BE2C (cell line): ENCODE measurements at regions not wholly inside any gene's neighbourhood (a gene's known extent, or its start where the extent isn't known, plus 50 kb on each side); places are given as distances from the start of the nearest gene placed in this dataset.

Source experiments
- DNase-seq: peaks from one replicate; pipeline ENCODE4 v3.0.0-alpha.2; 2020
- H3K27me3 ChIP-seq: fragments of 250-450 bp; sonication (Bioruptor Pico); 2 replicates; pipeline ENCODE4 v1.5.1; 2020; ENCODE audit warnings: mild to moderate bottlenecking
- H3K36me3 ChIP-seq: fragments of 250-450 bp; sonication (Bioruptor Pico); 2 replicates; pipeline ENCODE4 v1.5.1; 2020; ENCODE audit warnings: mild to moderate bottlenecking
- H3K4me1 ChIP-seq: fragments of 250-450 bp; sonication (Bioruptor Pico); 2 replicates; pipeline ENCODE4 v1.5.1; 2020
- H3K4me3 ChIP-seq: 2 replicates; pipeline ENCODE4 v1.5.1; 2011; ENCODE audit warnings: low read depth, low read length
- H3K9me3 ChIP-seq: fragments of 250-450 bp; sonication (Bioruptor Pico); 2 replicates; pipeline ENCODE4 v1.5.1; 2020
- TF ChIP-seq, protein P1 (sequence below): IDR thresholded peaks from 2 replicates; pipeline ENCODE4 v1.5.1; 2012; ENCODE audit warnings: mild to moderate bottlenecking, low read depth, low read length

DNA sequence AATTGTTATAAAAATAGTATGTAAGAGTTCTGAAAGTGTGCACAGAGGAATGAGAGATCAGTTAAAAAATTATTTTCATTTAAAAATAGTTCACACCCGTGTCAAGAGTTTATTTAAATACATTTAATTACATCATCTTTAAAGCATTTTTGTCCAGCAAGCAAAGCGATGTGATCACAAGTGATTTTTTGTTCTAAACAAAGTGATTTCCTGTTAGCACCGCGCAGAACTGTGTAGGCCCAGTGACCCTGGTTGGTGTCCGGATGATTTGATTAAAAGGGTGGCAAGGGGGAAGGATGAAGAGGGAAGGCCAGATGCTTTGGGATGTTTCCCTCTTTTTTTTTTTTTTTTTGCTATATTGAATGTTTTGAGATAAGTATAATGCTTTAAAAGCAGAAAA lies 227.8 kb upstream of the PITRM1 start:
- TF ChIP-seq, protein P1, sequence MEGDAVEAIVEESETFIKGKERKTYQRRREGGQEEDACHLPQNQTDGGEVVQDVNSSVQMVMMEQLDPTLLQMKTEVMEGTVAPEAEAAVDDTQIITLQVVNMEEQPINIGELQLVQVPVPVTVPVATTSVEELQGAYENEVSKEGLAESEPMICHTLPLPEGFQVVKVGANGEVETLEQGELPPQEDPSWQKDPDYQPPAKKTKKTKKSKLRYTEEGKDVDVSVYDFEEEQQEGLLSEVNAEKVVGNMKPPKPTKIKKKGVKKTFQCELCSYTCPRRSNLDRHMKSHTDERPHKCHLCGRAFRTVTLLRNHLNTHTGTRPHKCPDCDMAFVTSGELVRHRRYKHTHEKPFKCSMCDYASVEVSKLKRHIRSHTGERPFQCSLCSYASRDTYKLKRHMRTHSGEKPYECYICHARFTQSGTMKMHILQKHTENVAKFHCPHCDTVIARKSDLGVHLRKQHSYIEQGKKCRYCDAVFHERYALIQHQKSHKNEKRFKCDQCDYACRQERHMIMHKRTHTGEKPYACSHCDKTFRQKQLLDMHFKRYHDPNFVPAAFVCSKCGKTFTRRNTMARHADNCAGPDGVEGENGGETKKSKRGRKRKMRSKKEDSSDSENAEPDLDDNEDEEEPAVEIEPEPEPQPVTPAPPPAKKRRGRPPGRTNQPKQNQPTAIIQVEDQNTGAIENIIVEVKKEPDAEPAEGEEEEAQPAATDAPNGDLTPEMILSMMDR, result no peak
- no peaks in the 10 kb centered on the region for H3K9me3 ChIP-seq
- no peak for DNase-seq
- no peaks in the 10 kb centered on the region for H3K36me3 ChIP-seq
- peaks cover 20% of the 10 kb centered on the region for H3K4me1 ChIP-seq
- no peak overlapping the region for H3K4me3 ChIP-seq
- H3K27me3 ChIP-seq, result no peaks in the 10 kb centered on the region

- Histone ChIP-seq H3K9me3 (no peaks in the 10 kb centered on the region), H3K36me3 (no peaks in the 10 kb centered on the region), H3K27me3 (no peaks in the 10 kb centered on the region), H3K4me1 (peaks cover 20% of the 10 kb centered on the region), H3K4me3 (no peak overlapping the region)
- TF ChIP-seq, protein P1, result no peak
- no peak for DNase-seq
These were observed 227.2 kb upstream of the PITRM1 start for GRCh38 chr10:3399756-3400155.

DNA sequence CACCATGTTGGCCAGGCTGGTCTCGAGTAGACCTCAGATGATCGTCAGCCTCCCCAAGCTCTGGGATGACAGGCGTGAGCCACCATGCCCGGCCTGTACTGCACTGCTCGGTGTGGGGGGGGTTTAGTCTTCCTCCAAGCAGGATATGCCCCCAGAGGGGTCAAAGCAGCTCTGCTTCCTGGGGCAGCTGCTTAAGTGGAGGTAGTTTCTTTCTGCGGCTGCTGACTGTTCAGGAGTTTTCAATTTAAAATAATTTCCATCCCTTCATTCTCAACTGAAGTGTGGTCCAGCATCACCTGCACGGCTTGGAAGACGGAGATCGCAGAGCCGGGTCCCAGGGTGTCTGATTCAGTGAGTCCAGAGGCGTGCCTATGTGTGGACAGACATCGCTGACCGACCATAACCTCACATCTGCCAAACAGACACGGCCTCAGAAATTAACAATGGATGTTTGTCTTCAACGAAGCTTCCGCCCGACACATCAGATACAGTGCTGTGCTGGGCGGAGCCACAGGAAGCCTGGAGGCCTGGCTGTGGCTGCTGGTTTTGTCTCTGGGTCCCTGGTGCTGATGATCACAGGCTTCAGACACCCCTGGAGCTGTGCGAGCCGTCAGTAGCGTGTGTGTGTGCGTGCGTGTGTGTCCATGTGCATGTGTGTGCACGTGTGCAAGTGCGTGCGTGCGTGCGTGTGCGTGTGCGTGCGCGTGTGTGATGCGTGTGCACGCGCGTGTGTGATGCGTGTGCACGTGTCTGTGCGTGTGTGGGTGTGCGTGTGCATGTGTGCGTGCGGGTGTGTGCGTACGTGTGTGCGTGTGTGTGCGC lies 226.5 kb upstream of the PITRM1 start:
- peak overlapping the region; percentile 39 for H3K4me3 ChIP-seq
- H3K4me1 ChIP-seq, result peaks cover 20% of the 10 kb centered on the region
- TF ChIP-seq, protein P1, result no peak
- H3K9me3 ChIP-seq, result no peaks in the 10 kb centered on the region
- H3K27me3 ChIP-seq, result no peaks in the 10 kb centered on the region
- no peaks in the 10 kb centered on the region; the same call in 1 of the 2 replicates for H3K36me3 ChIP-seq
- peak; percentile 85 for DNase-seq

GRCh38 chr10:3397846-3398245 lies 225.3 kb upstream of the PITRM1 start:
- TF ChIP-seq, protein P1, result no peak
- H3K4me1 ChIP-seq, result peaks cover 20% of the 10 kb centered on the region

GRCh38 chr10:3397231-3397630 lies 224.6 kb upstream of the PITRM1 start:
- H3K4me3 ChIP-seq, result no peak overlapping the region
- no peak for DNase-seq
- peaks cover 20% of the 10 kb centered on the region for H3K4me1 ChIP-seq
- H3K36me3 ChIP-seq, result no peaks in the 10 kb centered on the region; the same call in 1 of the 2 replicates
- no peaks in the 10 kb centered on the region for H3K27me3 ChIP-seq
- no peaks in the 10 kb centered on the region for H3K9me3 ChIP-seq
- TF ChIP-seq, protein P1, result no peak

More at GRCh38 chr10:3397846-3398245, 225.3 kb upstream of the PITRM1 start:
- no peaks in the 10 kb centered on the region for H3K27me3 ChIP-seq
- no peaks in the 10 kb centered on the region; the same call in 1 of the 2 replicates for H3K36me3 ChIP-seq
- no peaks in the 10 kb centered on the region for H3K9me3 ChIP-seq
- DNase-seq, result no peak
- no peak overlapping the region for H3K4me3 ChIP-seq

GRCh38 chr10:3396116-3396515 lies 223.5 kb upstream of the PITRM1 start:
- Histone ChIP-seq H3K4me3 (no peak overlapping the region), H3K9me3 (no peaks in the 10 kb centered on the region), H3K27me3 (no peaks in the 10 kb centered on the region), H3K4me1 (peaks cover 20% of the 10 kb centered on the region), H3K36me3 (no peaks in the 10 kb centered on the region; the same call in 1 of the 2 replicates)
- TF ChIP-seq, protein P1, result no peak
- DNase-seq, result no peak
